ENCODE measurements at regions not wholly inside any gene's neighbourhood (a gene's known extent, or its start where the extent isn't known, plus 50 kb on each side); places are given as distances from the start of the nearest gene placed in this dataset.

DNA sequence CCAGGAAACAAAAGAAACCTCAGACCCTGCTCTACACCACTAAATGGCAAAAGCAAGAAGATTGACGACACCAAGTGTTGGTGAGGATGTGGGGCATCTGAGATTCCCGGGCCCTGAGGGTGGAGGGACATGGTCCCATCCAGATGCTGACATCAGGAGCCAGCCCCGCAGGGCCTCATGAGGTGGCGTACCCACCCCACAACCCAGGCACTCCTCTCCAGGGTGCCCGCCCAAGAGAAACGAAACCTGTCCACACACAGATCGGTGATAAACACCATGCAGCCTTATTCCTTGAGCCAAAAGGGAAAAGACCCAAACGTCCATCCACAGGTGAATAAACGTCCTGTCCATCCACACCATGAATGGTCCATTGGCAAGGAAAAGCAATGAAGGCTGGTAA, 54.8 kb upstream of the C14orf180 start:
- TF ChIP-seq, protein P1, sequence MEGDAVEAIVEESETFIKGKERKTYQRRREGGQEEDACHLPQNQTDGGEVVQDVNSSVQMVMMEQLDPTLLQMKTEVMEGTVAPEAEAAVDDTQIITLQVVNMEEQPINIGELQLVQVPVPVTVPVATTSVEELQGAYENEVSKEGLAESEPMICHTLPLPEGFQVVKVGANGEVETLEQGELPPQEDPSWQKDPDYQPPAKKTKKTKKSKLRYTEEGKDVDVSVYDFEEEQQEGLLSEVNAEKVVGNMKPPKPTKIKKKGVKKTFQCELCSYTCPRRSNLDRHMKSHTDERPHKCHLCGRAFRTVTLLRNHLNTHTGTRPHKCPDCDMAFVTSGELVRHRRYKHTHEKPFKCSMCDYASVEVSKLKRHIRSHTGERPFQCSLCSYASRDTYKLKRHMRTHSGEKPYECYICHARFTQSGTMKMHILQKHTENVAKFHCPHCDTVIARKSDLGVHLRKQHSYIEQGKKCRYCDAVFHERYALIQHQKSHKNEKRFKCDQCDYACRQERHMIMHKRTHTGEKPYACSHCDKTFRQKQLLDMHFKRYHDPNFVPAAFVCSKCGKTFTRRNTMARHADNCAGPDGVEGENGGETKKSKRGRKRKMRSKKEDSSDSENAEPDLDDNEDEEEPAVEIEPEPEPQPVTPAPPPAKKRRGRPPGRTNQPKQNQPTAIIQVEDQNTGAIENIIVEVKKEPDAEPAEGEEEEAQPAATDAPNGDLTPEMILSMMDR (IDR thresholded peaks at IDR 0.05): no peak
- TF ChIP-seq POLR2A (IDR thresholded peaks at IDR 0.05): no peak

Measured in adrenal gland (tissue), 5 donors.